Raji (cell line): ENCODE measurements at regions not wholly inside any gene's neighbourhood (a gene's known extent, or its start where the extent isn't known, plus 50 kb on each side); places are given as distances from the start of the nearest gene placed in this dataset.

Experiments used
- POLR2A ChIP-seq: IDR thresholded peaks from 2 replicates; pipeline ENCODE4 v1.6.1; 2011; ENCODE audit warnings: low read depth, low read length, control low read depth; ENCODE audit not compliant: insufficient read depth

DNA sequence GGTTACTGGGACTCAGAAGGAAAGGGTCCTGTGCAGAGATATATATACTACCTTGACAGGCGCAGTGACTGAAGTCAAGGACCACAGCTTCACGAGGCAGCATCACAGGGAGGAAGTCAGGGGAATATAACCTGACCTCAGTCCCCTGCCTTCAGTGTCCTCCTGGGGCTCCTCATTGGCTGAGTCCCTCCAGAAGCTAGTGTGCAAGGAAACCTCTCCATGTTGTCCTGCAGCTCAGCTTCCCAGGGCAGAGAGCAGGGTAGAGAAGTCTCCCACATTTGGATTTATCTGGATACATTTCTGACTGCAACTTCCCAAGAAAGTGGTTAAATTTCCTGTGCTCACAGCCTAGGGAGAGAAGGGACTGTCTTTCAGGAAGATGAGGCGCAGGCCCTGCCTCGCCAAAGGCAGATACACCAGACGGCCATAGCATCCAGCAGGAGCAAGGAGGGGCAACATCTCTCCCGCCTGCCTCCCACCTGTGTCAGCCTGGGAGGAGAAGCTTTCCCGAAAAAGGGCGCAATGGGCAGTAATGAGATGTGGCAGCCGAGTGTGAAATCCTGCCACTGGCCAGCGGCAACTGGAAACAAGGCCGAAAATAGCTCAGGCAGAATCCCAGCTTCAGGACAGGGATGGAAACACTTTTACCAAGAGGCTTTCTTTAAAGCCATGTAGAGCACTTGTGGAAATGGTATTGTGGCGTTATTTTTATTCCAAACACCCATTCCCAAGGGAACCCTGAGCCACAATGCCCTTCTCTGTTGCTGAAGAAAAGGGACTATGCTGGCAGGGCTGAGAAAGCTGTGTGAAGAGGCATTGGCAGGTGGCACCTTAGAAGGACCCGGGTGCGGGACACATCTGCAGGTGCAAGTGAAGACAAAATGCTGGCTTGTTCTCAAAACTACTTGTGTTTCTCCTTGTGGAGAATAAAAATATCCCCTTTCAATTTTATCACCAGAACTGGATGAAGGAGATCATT lies 54.9 kb upstream of the HIF1A start:
- TF ChIP-seq POLR2A, result no peak

DNA sequence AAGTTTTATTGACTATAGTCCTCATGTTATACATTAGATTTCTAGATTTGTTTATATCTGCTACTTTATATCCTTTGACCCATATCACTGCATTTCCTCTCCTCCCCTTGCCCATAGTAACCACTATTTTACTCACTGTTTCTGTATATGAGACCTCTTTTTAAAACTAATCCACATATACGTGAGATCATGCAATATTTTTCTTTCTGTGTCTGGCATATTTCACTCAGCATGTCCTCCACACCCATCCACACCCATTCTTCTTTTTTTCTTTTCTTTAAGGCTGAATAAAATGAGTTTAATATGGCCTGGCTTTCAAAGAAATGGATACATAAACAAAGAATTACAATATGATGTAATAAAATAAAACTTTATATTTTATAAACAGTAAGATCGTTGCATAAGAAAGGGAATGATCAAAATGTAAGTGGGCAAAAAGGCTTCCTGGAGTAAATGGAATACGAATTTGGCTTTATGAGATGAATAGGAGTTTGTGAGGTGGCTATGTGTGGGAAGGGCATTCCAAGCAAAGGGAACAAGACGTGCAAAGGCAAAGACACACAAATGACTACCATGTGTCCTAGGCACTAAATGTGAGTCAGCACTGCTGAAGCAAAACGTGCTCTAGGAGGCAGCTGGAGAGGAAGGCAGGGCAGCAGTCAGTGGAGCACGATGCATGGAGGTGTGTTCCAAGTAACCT lies 53.2 kb upstream of the HIF1A start:
- TF ChIP-seq POLR2A, result 0 out of 2 replicates have a peak, but pooled peaks have one; percentile 30

DNA sequence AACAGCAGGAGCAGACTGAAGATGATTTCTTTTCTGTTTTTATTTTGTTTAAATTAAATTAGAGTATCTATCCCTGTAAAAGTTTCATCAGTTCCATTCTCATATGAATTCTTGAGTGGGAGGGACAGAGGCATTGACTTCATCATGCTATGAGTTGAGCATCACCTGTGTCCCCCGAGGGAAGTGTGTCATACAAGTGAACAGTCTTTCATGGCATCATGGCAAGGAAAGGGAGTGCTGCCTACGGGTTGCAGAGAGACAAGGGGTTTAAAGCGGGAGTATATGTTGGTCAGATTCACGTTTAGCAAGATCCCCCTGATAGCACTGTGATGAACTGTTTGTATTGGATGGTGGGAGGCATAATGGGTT lies 52.7 kb upstream of the HIF1A start:
- no peak for TF ChIP-seq POLR2A

DNA sequence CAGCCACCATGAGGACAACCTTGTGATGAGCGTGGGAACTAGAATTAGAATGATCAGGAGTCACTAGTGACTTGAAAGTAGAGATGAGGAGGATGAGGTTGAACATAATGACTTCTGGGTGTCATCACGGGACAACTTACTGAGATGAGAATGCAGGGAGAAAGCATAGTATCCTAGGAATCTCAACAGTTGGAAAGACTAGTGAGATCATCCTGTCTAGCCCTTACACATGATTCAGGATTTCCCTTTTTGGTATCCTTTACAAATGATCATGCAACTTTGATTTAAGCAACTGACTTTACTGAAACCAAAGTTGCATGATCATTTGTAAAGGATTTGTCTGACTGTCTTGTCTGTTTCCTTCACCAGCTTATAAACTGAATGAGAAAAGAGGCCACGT lies 51.8 kb upstream of the HIF1A start:
- TF ChIP-seq POLR2A, result no peak

DNA sequence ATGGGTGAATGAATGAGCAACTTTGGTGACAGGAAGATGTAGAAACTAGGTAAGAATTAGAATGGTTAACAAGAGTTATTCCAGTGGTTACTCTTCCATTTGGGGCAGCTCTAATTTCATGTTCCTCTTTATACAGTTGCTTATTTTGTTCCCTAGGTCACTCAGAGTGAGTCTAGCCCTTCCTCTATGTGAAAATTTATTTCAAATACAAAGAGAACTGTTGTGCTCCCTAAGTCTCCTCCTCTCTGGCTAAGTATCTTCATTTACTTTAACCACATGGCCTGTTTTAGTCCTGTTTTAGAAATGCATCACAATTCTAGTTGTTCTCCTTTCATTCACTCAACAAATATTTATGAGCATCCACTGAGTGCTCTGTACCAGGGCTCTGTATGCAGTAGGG lies 51.1 kb upstream of the HIF1A start:
- TF ChIP-seq POLR2A, result no peak

DNA sequence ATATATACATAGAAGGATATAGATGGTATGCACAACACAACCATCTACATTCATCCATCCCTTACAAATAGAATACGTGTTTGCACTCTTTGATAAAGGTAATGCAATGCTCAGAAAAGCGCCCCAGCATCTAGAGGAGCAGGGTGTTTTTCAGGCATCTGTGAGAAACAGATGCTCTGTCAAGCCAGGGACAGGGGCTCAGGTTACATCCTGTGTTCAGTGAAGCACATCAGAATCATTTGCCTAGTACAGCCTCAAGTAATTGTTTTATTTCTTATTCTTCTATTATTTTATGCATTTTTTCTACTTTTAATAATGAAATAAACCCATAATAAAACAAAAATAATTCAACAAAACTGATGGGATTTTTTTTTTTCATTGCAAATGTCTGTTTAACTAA lies 50.5 kb upstream of the HIF1A start:
- peak; percentile 44; the same call in 1 of the 2 replicates for TF ChIP-seq POLR2A

DNA sequence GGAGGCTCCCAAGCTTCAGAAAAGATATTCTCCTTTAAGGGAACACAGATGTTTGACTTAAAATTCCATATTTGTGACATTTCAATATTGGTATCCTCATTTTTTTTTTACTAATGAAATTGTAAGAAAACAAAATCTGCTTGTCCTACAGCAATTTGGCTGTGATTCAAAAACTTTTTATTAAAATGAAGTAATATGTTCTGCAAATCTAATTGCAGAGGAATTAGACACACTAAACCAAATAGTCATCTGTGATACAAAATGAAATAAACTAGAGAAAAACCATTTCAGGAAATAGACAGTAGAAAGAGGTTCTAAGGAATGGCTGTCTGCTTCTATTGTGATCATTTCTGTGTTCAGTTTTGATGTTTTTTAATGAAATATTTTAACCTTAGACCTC lies 50.1 kb upstream of the HIF1A start:
- no peak for TF ChIP-seq POLR2A
